K562 (cell line): ENCODE measurements at regions not wholly inside any gene's neighbourhood (a gene's known extent, or its start where the extent isn't known, plus 50 kb on each side); places are given as distances from the start of the nearest gene placed in this dataset.

ENCODE experiments used
- ATAC-seq: fragments of 200-7000 bp; cut with Tn5 transposase; 3 replicates; pipeline ENCODE4 v1.9.1; 2020; ENCODE audit warnings: moderate library complexity
- BruUV-seq: library from RNA; stranded (reverse); fragments of 400-500 nt; replicated peaks from 2 replicates; lab custom pipeline; 2021; lab: Mats Ljungman, UMichigan
- CTCF ChIA-PET: fragments of 300-600 bp; formaldehyde crosslinking; extraction: SDS; loops from one replicate; lab custom pipeline; 2021; ENCODE audit warnings: low intra/inter-chr PET ratio; lab: Yijun Ruan, JAX
- POLR2A ChIA-PET: fragments of 300-600, 350-650 bp; sonication (Branson Sonifier 250); formaldehyde crosslinking; extraction: SDS; loops from one replicate; lab custom pipeline; 2021; ENCODE audit warnings: antibody characterized with exemption, inconsistent platforms; lab: Yijun Ruan, JAX
- DNase-seq, 4 experiments: peaks; one replicate each; pipeline versions ENCODE4 v3.0.0 to v3.0.0-alpha.2; 2011 to 2018; ENCODE audit warnings: low spot score in 3 of 4, mixed read lengths in 3 of 4; ENCODE audit errors: extremely low read depth in 1 of 4
- FAIRE-seq: peaks from 2 replicates; lab custom pipeline; 2011; peaks lifted over from hg19 to GRCh38; lab: Jason Lieb, UNC
- H2AFZ ChIP-seq: 2 replicates; pipeline ENCODE4 v1.6.0; 2011; ENCODE audit warnings: low read depth, low read length, control low read depth, inconsistent platforms
- H3K27ac ChIP-seq: fragments of 200-600 bp; 3 replicates; pipeline ENCODE4 v1.8.0; 2011; ENCODE audit warnings: low read depth, mild to moderate bottlenecking, control low read depth, inconsistent platforms, low read length, moderate library complexity, mixed read lengths; ENCODE audit errors: extremely low read depth
- H3K27me3 ChIP-seq, 2 experiments: fragments of 300-600 bp in 1 of 2; 2 replicates in 1 of 2; 3 replicates in 1 of 2; pipeline versions ENCODE4 v1.6.0 to v1.8.0; 2011; ENCODE audit warnings: inconsistent platforms in 2 of 2, low read length in 2 of 2, mild to moderate bottlenecking in 1 of 2, mixed read lengths in 1 of 2, moderate library complexity in 1 of 2; ENCODE audit not compliant: control insufficient read depth in 2 of 2, insufficient read depth in 2 of 2
- H3K36me3 ChIP-seq: fragments of 300-600 bp; 3 replicates; pipeline ENCODE4 v1.8.0; 2011; ENCODE audit warnings: mild to moderate bottlenecking, low read length, inconsistent platforms; ENCODE audit not compliant: control insufficient read depth, insufficient read depth
- H3K4me1 ChIP-seq, 2 experiments: fragments of 200-600 bp in 1 of 2; replicated peaks in 1 of 2; 2 replicates in 1 of 2; 3 replicates in 1 of 2; pipeline versions ENCODE4 v1.5.1 to v1.8.0; 2011; ENCODE audit warnings: inconsistent platforms in 2 of 2, low read length in 2 of 2, mild to moderate bottlenecking in 1 of 2, mixed read lengths in 1 of 2, moderate library complexity in 1 of 2; ENCODE audit not compliant: control insufficient read depth in 2 of 2, insufficient read depth in 2 of 2
- H3K4me2 ChIP-seq: 2 replicates; pipeline ENCODE4 v1.6.1; 2011; ENCODE audit warnings: low read length, control low read depth, inconsistent platforms, mixed read lengths; ENCODE audit not compliant: insufficient read depth
- H3K4me3 ChIP-seq: fragments of 200-600 bp; sonication (generic), shearing (Covaris generic); 2 replicates; pipeline ENCODE4 v1.5.1; 2016; ENCODE audit warnings: control low read depth, inconsistent platforms
- H3K79me2 ChIP-seq: fragments of 200-600 bp; 3 replicates; pipeline ENCODE4 v1.8.0; 2011; ENCODE audit warnings: low read length, inconsistent platforms; ENCODE audit not compliant: control insufficient read depth, insufficient read depth
- H3K9ac ChIP-seq, 2 experiments: 2 replicates each; pipeline versions ENCODE4 v1.6.0 to v1.6.1; 2011; ENCODE audit warnings: low read depth in 2 of 2, low read length in 2 of 2, control low read depth in 1 of 2, inconsistent platforms in 1 of 2, mild to moderate bottlenecking in 1 of 2, mixed read lengths in 1 of 2; ENCODE audit not compliant: insufficient read depth in 1 of 2
- H3K9me1 ChIP-seq: one replicate; pipeline ENCODE4 v1.6.0; 2011; ENCODE audit warnings: inconsistent platforms, mild to moderate bottlenecking, low read length, moderate library complexity; ENCODE audit not compliant: control insufficient read depth, insufficient read depth
- H3K9me3 ChIP-seq: replicated peaks from 2 replicates; pipeline ENCODE4 v1.5.1; 2011; ENCODE audit warnings: low read depth, low read length, inconsistent platforms; ENCODE audit not compliant: control insufficient read depth, insufficient read depth
- H4K20me1 ChIP-seq: replicated peaks from 2 replicates; pipeline ENCODE4 v1.6.1; 2011; ENCODE audit warnings: low read length, inconsistent platforms, mixed read lengths; ENCODE audit not compliant: control insufficient read depth, insufficient read depth
- ADNP ChIP-seq: fragments of 200-800 bp; sonication (Bioruptor generic); IDR thresholded peaks from 2 replicates; pipeline ENCODE4 v1.6.1; 2016; ENCODE audit warnings: missing genetic modification characterization, missing compliant biosample characterization
- CBX5 ChIP-seq: IDR thresholded peaks from 2 replicates; pipeline ENCODE4 v1.6.1; 2014; ENCODE audit warnings: low read depth, borderline replicate concordance
- CC2D1A ChIP-seq: fragments of 450-650 bp; IDR thresholded peaks from 2 replicates; pipeline ENCODE4 v1.6.1; 2017; ENCODE audit warnings: mild to moderate bottlenecking
- RBM34 ChIP-seq: fragments of 200-400 bp; formaldehyde crosslinking; IDR thresholded peaks from 2 replicates; pipeline ENCODE4 v1.6.1; 2018; ENCODE audit warnings: low read length, borderline replicate concordance; ENCODE audit not compliant: insufficient read depth
- SMARCA4 ChIP-seq: fragments of 450-650 bp; IDR thresholded peaks from 2 replicates; pipeline ENCODE4 v1.6.1; 2016
- TSC22D4 ChIP-seq: fragments of 450-650 bp; IDR thresholded peaks from 2 replicates; pipeline ENCODE4 v1.6.1; 2016; ENCODE audit warnings: missing genetic modification characterization, missing biosample characterization, control low read depth
- ZKSCAN8 ChIP-seq: fragments of 200-800 bp; sonication (Bioruptor generic); IDR thresholded peaks from 2 replicates; pipeline ENCODE4 v1.6.1; 2016; ENCODE audit warnings: missing genetic modification characterization, missing compliant biosample characterization
- WGBS: fragments of 100-300 bp; shearing (Covaris generic); methylation state at CpG from one replicate; pipeline ENCODE4 v1.1.6; 2016; ENCODE audit warnings: low coverage, mixed read lengths; ENCODE audit not compliant: insufficient coverage; ENCODE audit errors: missing lambda C conversion rate; 5-methylcytosine and 5-hydroxymethylcytosine counted together
- in situ Hi-C: fragments of 300-500 bp; cut with MboI; formaldehyde crosslinking; loops from 4 replicates; pipeline ENCODE4 v1.15.0; 2018; ENCODE audit warnings: inconsistent platforms, mixed read lengths
- intact Hi-C: fragments of 100-400 bp; cut with micrococcal nuclease; formaldehyde crosslinking; loops from 2 replicates; pipeline ENCODE4 v1.14.2; 2022
- TF ChIP-seq, protein P1 (sequence below): IDR thresholded peaks from 2 replicates; pipeline ENCODE4 v1.6.1; 2016; ENCODE audit warnings: missing genetic modification characterization, missing compliant biosample characterization

DNA sequence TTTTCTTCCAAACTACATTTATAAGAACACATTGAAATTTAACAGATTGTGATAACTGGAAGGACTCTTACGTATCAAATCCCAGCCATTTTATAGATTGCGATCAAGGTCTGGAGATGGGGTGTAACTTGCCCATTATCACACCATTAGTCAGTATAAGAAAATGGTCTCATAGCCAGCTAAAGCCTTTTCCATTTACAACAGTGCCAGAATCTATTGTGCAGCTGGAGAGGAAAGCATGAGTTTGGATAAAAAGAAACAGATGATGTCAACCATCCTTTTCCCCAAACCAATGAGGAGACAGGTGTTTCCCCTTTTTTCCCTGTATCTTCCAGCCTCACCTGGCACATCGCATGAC lies 658.8 kb downstream of the ACTL7B start:
- no peaks in the 10 kb centered on the region for H3K9me3 ChIP-seq
- FAIRE-seq = no peak
- no peak overlapping the region for H2AFZ ChIP-seq
- no peak overlapping the region for H3K4me3 ChIP-seq
- no peak overlapping the region for H3K9ac ChIP-seq
- TF ChIP-seq SMARCA4 (no peak), ZKSCAN8 (CRISPR knock-in tag) (no peak), CBX5 (no peak), ADNP (no peak), RBM34 (no peak), TSC22D4 (no peak), CC2D1A (no peak)
- TF ChIP-seq, protein P1, sequence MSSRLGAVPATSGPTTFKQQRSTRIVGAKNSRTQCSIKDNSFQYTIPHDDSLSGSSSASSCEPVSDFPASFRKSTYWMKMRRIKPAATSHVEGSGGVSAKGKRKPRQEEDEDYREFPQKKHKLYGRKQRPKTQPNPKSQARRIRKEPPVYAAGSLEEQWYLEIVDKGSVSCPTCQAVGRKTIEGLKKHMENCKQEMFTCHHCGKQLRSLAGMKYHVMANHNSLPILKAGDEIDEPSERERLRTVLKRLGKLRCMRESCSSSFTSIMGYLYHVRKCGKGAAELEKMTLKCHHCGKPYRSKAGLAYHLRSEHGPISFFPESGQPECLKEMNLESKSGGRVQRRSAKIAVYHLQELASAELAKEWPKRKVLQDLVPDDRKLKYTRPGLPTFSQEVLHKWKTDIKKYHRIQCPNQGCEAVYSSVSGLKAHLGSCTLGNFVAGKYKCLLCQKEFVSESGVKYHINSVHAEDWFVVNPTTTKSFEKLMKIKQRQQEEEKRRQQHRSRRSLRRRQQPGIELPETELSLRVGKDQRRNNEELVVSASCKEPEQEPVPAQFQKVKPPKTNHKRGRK (tag) = no peak
- H3K79me2 ChIP-seq = no peaks in the 10 kb centered on the region
- no peak overlapping the region for H3K4me2 ChIP-seq
- CTCF ChIA-PET = no interaction called here
- peaks cover 0 to 7% of the 10 kb centered on the region in 2 experiments; a peak in 2 of 5 replicates for H3K27me3 ChIP-seq
- DNase-seq = no peak
- H3K27ac ChIP-seq = no peak overlapping the region
- POLR2A ChIA-PET = no interaction called here
- intact Hi-C loops = no loop called here
- H3K36me3 ChIP-seq = no peaks in the 10 kb centered on the region
- WGBS = 7% methylated on average over 3 of the region's 3 CpGs
- in situ Hi-C loops = no loop called here
- no peaks in the 10 kb centered on the region for H3K4me1 ChIP-seq
- no peaks in the 10 kb centered on the region for H3K9me1 ChIP-seq
- H4K20me1 ChIP-seq = no peaks in the 10 kb centered on the region
- BruUV-seq = no TSS peak
- ATAC-seq = no peak
